HG03097 (cell line): ENCODE measurements at regions not wholly inside any gene's neighbourhood (a gene's known extent, or its start where the extent isn't known, plus 50 kb on each side); places are given as distances from the start of the nearest gene placed in this dataset.

Experiments
- ATAC-seq: cut with Tn5 transposase; IDR thresholded peaks from one replicate; pipeline ENCODE4 v1.9.1; 2021; ENCODE audit not compliant: unreplicated experiment, low FRiP score

- no peak for ATAC-seq
Observed at GRCh38 chr5:175201393-175201792, 242.6 kb downstream of the DRD1 start.

GRCh38 chr5:175195698-175196656 lies 248.0 kb downstream of the DRD1 start:
- ATAC-seq, result no peak

GRCh38 chr5:175181331-175181730 lies 262.7 kb downstream of the DRD1 start:
- no peak for ATAC-seq

GRCh38 chr5:175170899-175171298 lies 273.1 kb downstream of the DRD1 start:
- ATAC-seq, result no peak

GRCh38 chr5:175168882-175169507 lies 275.0 kb downstream of the DRD1 start:
- ATAC-seq, result no peak

GRCh38 chr5:175166026-175166425 lies 278.0 kb downstream of the DRD1 start:
- ATAC-seq, result no peak

GRCh38 chr5:175163586-175164275 lies 280.3 kb downstream of the DRD1 start:
- no peak for ATAC-seq

- no peak for ATAC-seq
Observed at GRCh38 chr5:175162036-175162435, 281.9 kb downstream of the DRD1 start.

- no peak for ATAC-seq
Observed at GRCh38 chr5:175159956-175160355, 284.0 kb downstream of the DRD1 start.

GRCh38 chr5:175148636-175149172 lies 295.3 kb downstream of the DRD1 start:
- ATAC-seq, result no peak

GRCh38 chr5:175146733-175147132 lies 297.2 kb downstream of the DRD1 start:
- no peak for ATAC-seq

- ATAC-seq, result no peak
Observed at GRCh38 chr5:175141421-175141820, 302.6 kb downstream of the DRD1 start.

- no peak for ATAC-seq
Observed at GRCh38 chr5:175133185-175133584, 310.8 kb downstream of the DRD1 start.

GRCh38 chr5:175131432-175131831 lies 312.6 kb downstream of the DRD1 start:
- no peak for ATAC-seq

GRCh38 chr5:175129619-175130018 lies 314.4 kb downstream of the DRD1 start:
- no peak for ATAC-seq

GRCh38 chr5:175129121-175129520 lies 314.9 kb downstream of the DRD1 start:
- no peak for ATAC-seq

GRCh38 chr5:175124821-175125220 lies 319.2 kb downstream of the DRD1 start:
- ATAC-seq, result no peak

- no peak for ATAC-seq
Observed at GRCh38 chr5:175124251-175124813, 319.6 kb downstream of the DRD1 start.

- no peak for ATAC-seq
Observed at GRCh38 chr5:175123542-175123941, 320.4 kb downstream of the DRD1 start.

- ATAC-seq, result no peak
Observed at GRCh38 chr5:175121457-175121856, 322.5 kb downstream of the DRD1 start.

GRCh38 chr5:175120412-175120811 lies 323.6 kb downstream of the DRD1 start:
- ATAC-seq, result no peak
